Esophagus squamous epithelium (tissue), 5 donors: ENCODE measurements at regions not wholly inside any gene's neighbourhood (a gene's known extent, or its start where the extent isn't known, plus 50 kb on each side); places are given as distances from the start of the nearest gene placed in this dataset.
"Not testable (repeated sequence)": the region's sequence is repeated elsewhere in the genome, so short reads cannot be mapped to it uniquely, and the experiment has no call there.

Experiments used
- DNase-seq: peaks from one replicate; lab custom pipeline; 2025; lab: John Stamatoyannopoulos, UW
- H3K27ac ChIP-seq, 4 donors: fragments of 200-600 bp; sonication (generic); one replicate each; pipeline ENCODE4 v1.5.1; 2016 to 2019; ENCODE audit warnings: mild to moderate bottlenecking in 1 of 4
- H3K27me3 ChIP-seq, 4 donors: fragments of 200-600 bp; sonication (generic); 1 replicate in 3 of 4; 2 replicates in 1 of 4; pipeline versions ENCODE4 v1.5.1 to v1.6.0; 2017 to 2021; ENCODE audit warnings: antibody characterized with exemption in 1 of 4
- H3K36me3 ChIP-seq, 3 donors: fragments of 200-600 bp; sonication (generic); one replicate each; pipeline ENCODE4 v1.5.1; 2016 to 2019
- H3K4me1 ChIP-seq, 3 donors: fragments of 200-600 bp; sonication (generic); one replicate each; pipeline ENCODE4 v1.5.1; 2017 to 2019
- H3K4me3 ChIP-seq, 4 donors: fragments of 200-600 bp; sonication (generic); 1 replicate in 3 of 4; 2 replicates in 1 of 4; pipeline ENCODE4 v1.5.1; 2016 to 2019; ENCODE audit warnings: mild to moderate bottlenecking in 2 of 4, moderate library complexity in 1 of 4
- H3K9me3 ChIP-seq, 3 donors: fragments of 200-600 bp; sonication (generic); one replicate each; pipeline ENCODE4 v1.5.1; 2016 to 2019
- POLR2A ChIP-seq, 4 donors: fragments of 450-650 bp; IDR thresholded peaks; one replicate each; pipeline ENCODE4 v1.6.1; 2017; ENCODE audit warnings: antibody characterized with exemption in 4 of 4, mild to moderate bottlenecking in 4 of 4, moderate library complexity in 3 of 4
- WGBS, 2 donors: methylation state at CpG; one replicate each; pipeline ENCODE4 v1.1.5; 2018; 5-methylcytosine and 5-hydroxymethylcytosine counted together
- intact Hi-C: fragments of 100-400 bp; cut with DNase I; formaldehyde crosslinking; loops from one replicate; pipeline ENCODE4 v1.15.0; 2022
- TF ChIP-seq, protein P1 (sequence below), 6 experiments: fragments of 450-650 bp in 4 of 6; fragments of 200-600 bp in 2 of 6; sonication (generic) in 2 of 6; IDR thresholded peaks; one replicate each; pipeline ENCODE4 v1.5.1; 2016 to 2019; ENCODE audit warnings: antibody characterized with exemption in 6 of 6, mild to moderate bottlenecking in 4 of 6, moderate library complexity in 4 of 6
- donor health status: DM: yes; HTN: yes; CAD: no.

GRCh38 chr4:120207021-120207420, 140.4 kb upstream of the MAD2L1 start:
- TF ChIP-seq, protein P1, sequence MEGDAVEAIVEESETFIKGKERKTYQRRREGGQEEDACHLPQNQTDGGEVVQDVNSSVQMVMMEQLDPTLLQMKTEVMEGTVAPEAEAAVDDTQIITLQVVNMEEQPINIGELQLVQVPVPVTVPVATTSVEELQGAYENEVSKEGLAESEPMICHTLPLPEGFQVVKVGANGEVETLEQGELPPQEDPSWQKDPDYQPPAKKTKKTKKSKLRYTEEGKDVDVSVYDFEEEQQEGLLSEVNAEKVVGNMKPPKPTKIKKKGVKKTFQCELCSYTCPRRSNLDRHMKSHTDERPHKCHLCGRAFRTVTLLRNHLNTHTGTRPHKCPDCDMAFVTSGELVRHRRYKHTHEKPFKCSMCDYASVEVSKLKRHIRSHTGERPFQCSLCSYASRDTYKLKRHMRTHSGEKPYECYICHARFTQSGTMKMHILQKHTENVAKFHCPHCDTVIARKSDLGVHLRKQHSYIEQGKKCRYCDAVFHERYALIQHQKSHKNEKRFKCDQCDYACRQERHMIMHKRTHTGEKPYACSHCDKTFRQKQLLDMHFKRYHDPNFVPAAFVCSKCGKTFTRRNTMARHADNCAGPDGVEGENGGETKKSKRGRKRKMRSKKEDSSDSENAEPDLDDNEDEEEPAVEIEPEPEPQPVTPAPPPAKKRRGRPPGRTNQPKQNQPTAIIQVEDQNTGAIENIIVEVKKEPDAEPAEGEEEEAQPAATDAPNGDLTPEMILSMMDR (IDR thresholded peaks at IDR 0.05): no peak
- no peak for TF ChIP-seq POLR2A (IDR thresholded peaks at IDR 0.05)
- H3K4me3 ChIP-seq: no peak overlapping the region
- H3K36me3 ChIP-seq: no peaks in the 10 kb centered on the region
- WGBS, 2 donors: 90% methylated on average over 2 of the region's 3 CpGs; no CpG with 5 or more reads in 1 of the 2 donors
- H3K27ac ChIP-seq: no peak overlapping the region
- no peak for DNase-seq
- H3K4me1 ChIP-seq: no peaks in the 10 kb centered on the region
- no peaks in the 10 kb centered on the region for H3K27me3 ChIP-seq
- intact Hi-C loops: no loop called here
- H3K9me3 ChIP-seq: no peaks in the 10 kb centered on the region

- no peak overlapping the region for H3K27ac ChIP-seq
- no peak for DNase-seq
- H3K9me3 ChIP-seq: no peaks in the 10 kb centered on the region
- H3K4me3 ChIP-seq: no peak overlapping the region
- no peaks in the 10 kb centered on the region for H3K27me3 ChIP-seq
- TF ChIP-seq, protein P1 (IDR thresholded peaks at IDR 0.05): no peak
- TF ChIP-seq POLR2A (IDR thresholded peaks at IDR 0.05): no peak
- intact Hi-C loops: no loop called here
- 95 to 100% methylated on average over 2 of the region's 2 CpGs for WGBS, 2 donors
- no peaks in the 10 kb centered on the region for H3K36me3 ChIP-seq
- H3K4me1 ChIP-seq: no peaks in the 10 kb centered on the region
These were observed 135.6 kb upstream of the MAD2L1 start for GRCh38 chr4:120202222-120202621.

DNA sequence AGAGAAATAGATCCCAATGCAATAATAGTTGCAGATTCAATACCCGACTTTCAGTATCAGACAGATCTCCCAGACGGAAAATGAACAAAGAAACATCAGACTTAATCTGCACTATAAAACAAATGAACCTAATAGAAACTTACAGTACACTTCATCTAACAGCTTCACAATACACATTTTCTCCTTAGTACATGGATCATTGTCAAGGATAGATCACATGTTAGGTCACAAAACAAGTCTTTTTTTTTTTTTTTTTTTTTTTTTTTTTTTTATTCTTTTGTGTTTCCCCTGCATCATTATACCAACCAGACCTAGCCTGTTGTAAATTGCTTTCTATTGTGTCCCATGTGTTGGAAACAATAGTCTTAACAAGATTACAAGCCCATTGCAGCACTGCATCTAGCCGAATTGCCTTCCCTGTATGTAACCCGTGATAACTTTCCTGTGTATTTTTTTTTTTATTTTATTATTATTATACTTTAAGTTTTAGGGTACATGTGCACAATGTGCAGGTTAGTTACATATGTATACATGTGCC, 134.0 kb upstream of the MAD2L1 start:
- H3K36me3 ChIP-seq, H3K27me3 ChIP-seq, intact Hi-C loops, DNase-seq, H3K9me3 ChIP-seq, H3K4me3 ChIP-seq, H3K4me1 ChIP-seq, H3K27ac ChIP-seq: not testable (repeated sequence)
- WGBS, 2 donors: 86 to 87% methylated on average over 4 of the region's 4 CpGs

DNA sequence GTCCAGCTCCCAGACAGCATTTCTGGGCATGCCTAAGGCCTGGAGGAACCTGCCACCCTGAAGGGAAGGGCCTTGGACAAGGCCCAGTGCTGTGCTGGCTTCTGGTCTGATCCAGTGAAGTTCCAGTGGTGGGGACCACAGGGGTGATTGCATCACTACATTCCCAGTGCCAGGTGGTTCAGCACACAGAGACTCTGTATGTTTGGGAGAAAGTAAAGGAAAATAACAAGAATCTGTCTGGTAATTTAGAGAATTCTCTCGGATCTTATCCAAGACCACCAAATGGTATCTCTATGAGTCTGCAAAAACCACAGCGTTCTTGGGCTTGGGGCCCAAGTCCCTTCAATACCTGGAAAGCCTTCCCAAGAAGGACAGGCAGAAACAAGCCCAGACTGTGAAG, 131.8 kb upstream of the MAD2L1 start:
- no peaks in the 10 kb centered on the region for H3K27me3 ChIP-seq
- no peak overlapping the region for H3K4me3 ChIP-seq
- no peaks in the 10 kb centered on the region for H3K36me3 ChIP-seq
- H3K9me3 ChIP-seq: no peaks in the 10 kb centered on the region
- WGBS, 2 donors: 60% methylated on average over 1 of the region's 2 CpGs; no CpG with 5 or more reads in 1 of the 2 donors
- TF ChIP-seq, protein P1 (IDR thresholded peaks at IDR 0.05): no peak
- TF ChIP-seq POLR2A (IDR thresholded peaks at IDR 0.05): no peak
- no peak overlapping the region for H3K27ac ChIP-seq
- H3K4me1 ChIP-seq: no peaks in the 10 kb centered on the region
- intact Hi-C loops: no loop called here
- DNase-seq: no peak

GRCh38 chr4:120177603-120178002, 111.0 kb upstream of the MAD2L1 start:
- no peak overlapping the region for H3K27ac ChIP-seq
- intact Hi-C loops: no loop called here
- H3K36me3 ChIP-seq: no peaks in the 10 kb centered on the region
- no peaks in the 10 kb centered on the region for H3K4me1 ChIP-seq
- H3K4me3 ChIP-seq: no peak overlapping the region
- DNase-seq: no peak
- WGBS, 2 donors: 61 to 75% methylated on average over 1 of the region's 1 CpG
- no peaks in the 10 kb centered on the region for H3K9me3 ChIP-seq
- H3K27me3 ChIP-seq: no peaks in the 10 kb centered on the region
- no peak for TF ChIP-seq POLR2A (IDR thresholded peaks at IDR 0.05)
- TF ChIP-seq, protein P1 (IDR thresholded peaks at IDR 0.05): no peak

DNA sequence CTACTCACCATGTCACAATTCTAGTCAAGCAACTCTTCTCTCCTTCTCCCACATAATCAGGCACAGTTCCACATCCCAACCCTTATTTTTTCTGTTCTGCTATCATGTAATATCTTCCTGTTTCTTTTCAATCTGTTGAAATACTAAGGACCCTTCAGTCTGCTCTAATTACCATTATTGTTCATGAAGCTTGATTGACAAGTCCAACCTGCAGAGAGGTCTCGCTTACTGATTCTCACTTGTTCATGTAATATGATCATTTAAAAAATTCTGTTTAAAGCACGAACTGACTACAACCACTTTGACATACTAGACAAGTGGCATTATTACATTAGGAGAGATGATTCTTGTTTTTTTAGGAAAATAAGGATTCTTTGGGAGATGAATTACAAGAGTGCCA, 108.6 kb upstream of the MAD2L1 start:
- H3K4me3 ChIP-seq: no peak overlapping the region
- no peak overlapping the region for H3K27ac ChIP-seq
- 54 to 68% methylated on average over 2 of the region's 2 CpGs for WGBS, 2 donors
- H3K4me1 ChIP-seq: no peaks in the 10 kb centered on the region
- no peak for DNase-seq
- TF ChIP-seq, protein P1 (IDR thresholded peaks at IDR 0.05): no peak
- TF ChIP-seq POLR2A (IDR thresholded peaks at IDR 0.05): no peak
- H3K36me3 ChIP-seq: no peaks in the 10 kb centered on the region
- no peaks in the 10 kb centered on the region for H3K9me3 ChIP-seq
- no peaks in the 10 kb centered on the region for H3K27me3 ChIP-seq
- intact Hi-C loops: no loop called here
